ENCODE measurements at regions not wholly inside any gene's neighbourhood (a gene's known extent, or its start where the extent isn't known, plus 50 kb on each side); places are given as distances from the start of the nearest gene placed in this dataset.

DNA sequence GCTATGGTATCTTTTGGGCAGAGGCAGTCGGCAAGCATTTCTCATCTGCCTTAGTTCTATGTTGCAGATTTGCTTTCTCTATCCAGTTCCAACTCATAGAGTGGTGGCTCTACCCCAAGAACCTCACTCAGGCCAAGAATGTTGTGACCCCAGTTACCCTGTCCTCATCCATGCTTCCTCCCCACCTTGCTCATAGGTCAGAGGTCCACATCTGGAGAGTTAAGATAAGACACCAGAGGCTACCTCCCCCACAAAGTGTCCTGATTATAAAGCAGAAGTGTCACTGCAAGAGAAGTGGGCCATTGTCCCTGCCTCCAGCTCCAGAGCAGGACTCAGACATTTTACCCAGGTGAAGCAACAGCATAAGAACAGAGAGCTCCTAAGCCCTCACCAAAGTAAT lies 276.8 kb upstream of the CHST9 start:
- TF ChIP-seq POLR2A (IDR thresholded peaks at IDR 0.05; ENCODE audit: low read depth, low read length), result no peak
- no peak for TF ChIP-seq POLR2AphosphoS5 (IDR thresholded peaks at IDR 0.05; ENCODE audit: low read depth, low read length)
- no peak for TF ChIP-seq TAF1 (IDR thresholded peaks at IDR 0.05; ENCODE audit: borderline replicate concordance, low read depth, low read length)

All from GM12892 (cell line).